ENCODE measurements at regions not wholly inside any gene's neighbourhood (a gene's known extent, or its start where the extent isn't known, plus 50 kb on each side); places are given as distances from the start of the nearest gene placed in this dataset.

DNA sequence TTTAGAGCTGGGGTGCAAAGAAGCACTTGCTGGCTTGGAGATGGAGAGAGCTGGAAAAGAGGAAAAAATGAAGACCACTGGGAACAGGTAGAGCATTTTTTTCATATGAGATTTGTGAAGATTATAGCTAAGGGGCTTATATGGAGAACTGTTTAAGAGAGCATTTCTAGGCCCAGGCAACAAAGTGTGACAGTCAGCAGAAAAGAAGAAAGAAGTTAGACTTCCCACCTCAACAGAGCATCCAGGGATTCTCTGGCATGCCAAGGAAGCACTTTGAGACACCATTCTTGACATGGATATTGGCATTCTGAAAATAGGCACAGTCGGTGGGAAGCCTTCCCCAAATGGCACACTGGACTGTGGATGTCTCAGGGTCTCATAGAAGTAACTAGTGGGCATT is 195.5 kb downstream of the KLHL28 start:
- intact Hi-C loops (cut with DNase I): no loop called here
- H3K27me3 ChIP-seq: no peaks in the 10 kb centered on the region
- no peak overlapping the region for H3K4me3 ChIP-seq
- no peak for DNase-seq (ENCODE audit: low spot score in 2 of 2)
- no peaks in the 10 kb centered on the region for H3K4me1 ChIP-seq
- H3K27ac ChIP-seq: no peak overlapping the region
- TF ChIP-seq, protein P1, sequence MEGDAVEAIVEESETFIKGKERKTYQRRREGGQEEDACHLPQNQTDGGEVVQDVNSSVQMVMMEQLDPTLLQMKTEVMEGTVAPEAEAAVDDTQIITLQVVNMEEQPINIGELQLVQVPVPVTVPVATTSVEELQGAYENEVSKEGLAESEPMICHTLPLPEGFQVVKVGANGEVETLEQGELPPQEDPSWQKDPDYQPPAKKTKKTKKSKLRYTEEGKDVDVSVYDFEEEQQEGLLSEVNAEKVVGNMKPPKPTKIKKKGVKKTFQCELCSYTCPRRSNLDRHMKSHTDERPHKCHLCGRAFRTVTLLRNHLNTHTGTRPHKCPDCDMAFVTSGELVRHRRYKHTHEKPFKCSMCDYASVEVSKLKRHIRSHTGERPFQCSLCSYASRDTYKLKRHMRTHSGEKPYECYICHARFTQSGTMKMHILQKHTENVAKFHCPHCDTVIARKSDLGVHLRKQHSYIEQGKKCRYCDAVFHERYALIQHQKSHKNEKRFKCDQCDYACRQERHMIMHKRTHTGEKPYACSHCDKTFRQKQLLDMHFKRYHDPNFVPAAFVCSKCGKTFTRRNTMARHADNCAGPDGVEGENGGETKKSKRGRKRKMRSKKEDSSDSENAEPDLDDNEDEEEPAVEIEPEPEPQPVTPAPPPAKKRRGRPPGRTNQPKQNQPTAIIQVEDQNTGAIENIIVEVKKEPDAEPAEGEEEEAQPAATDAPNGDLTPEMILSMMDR (IDR thresholded peaks at IDR 0.05): no peak
- H3K36me3 ChIP-seq: no peaks in the 10 kb centered on the region
- H3K9me3 ChIP-seq: no peaks in the 10 kb centered on the region

DNA sequence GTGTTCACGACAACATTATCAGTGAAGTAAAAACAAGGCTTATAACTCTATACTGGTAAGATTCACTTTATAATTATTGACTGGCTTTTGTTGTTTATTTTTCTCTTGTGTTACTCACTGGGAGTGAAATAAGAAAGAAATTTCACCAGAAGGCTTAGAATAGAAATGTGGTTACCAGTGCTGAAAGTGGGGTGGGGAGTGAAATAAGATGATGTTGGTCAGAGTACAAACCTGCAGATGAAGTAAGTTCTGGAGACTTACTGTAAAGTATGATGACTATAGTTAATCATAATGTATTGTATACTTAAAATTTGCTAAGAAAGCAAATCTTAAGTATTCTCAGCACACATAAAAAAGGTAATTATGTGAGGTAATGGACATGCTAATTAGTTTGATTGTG is 198.4 kb downstream of the KLHL28 start:
- Histone ChIP-seq H3K27me3 (no peaks in the 10 kb centered on the region), H3K4me1 (no peaks in the 10 kb centered on the region), H3K27ac (no peak overlapping the region), H3K36me3 (no peaks in the 10 kb centered on the region), H3K4me3 (no peak overlapping the region), H3K9me3 (no peaks in the 10 kb centered on the region)
- intact Hi-C loops (cut with DNase I): no loop called here
- TF ChIP-seq, protein P1 (IDR thresholded peaks at IDR 0.05): no peak
- no peak for DNase-seq (ENCODE audit: low spot score in 2 of 2)

DNA sequence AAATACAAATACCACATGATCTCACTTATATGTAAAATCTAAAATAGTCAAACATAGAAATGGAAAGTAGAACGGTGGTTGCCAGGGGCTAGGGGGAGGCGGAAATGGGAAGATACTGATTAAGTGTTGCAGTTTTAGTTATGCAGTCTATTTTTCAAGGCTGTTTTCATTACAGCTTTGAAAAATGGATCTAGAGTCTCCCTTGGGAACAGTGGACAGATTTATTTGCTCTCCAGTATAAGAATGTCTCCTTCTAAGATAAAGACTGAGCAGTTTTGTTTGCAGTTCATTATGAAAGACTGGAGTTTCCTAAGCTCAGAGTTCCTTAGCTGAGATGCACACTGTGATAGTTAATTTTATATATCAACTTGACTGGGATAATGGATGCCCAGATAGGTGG is 202.5 kb downstream of the KLHL28 start:
- intact Hi-C loops (cut with DNase I): no loop called here
- H3K4me1 ChIP-seq: no peaks in the 10 kb centered on the region
- no peaks in the 10 kb centered on the region for H3K36me3 ChIP-seq
- no peak overlapping the region for H3K4me3 ChIP-seq
- no peak overlapping the region for H3K27ac ChIP-seq
- no peak for DNase-seq (ENCODE audit: low spot score in 2 of 2)
- TF ChIP-seq, protein P1 (IDR thresholded peaks at IDR 0.05): no peak
- no peaks in the 10 kb centered on the region for H3K9me3 ChIP-seq
- no peaks in the 10 kb centered on the region for H3K27me3 ChIP-seq

DNA sequence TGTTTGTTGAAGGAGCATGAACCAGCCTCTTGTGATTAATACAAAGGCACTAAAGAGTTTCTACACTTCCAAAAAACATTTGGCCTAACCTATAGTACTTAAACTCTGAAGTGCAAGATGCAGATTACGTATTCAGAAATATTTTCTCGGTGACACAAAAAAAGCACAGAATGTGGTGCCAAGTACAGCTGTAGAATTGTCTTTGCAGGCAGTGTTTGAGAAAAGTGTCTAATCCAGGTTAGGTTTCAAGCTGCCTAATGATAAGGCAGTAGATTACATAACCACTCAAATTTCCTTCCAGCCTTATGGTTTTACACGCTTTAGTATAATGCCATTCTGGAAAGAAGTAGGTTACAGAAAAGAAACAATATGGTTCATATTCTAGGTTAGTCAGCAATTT is 205.2 kb downstream of the KLHL28 start:
- H3K4me3 ChIP-seq: no peak overlapping the region
- H3K36me3 ChIP-seq: no peaks in the 10 kb centered on the region
- intact Hi-C loops (cut with DNase I): no loop called here
- no peak overlapping the region for H3K27ac ChIP-seq
- no peaks in the 10 kb centered on the region for H3K9me3 ChIP-seq
- H3K27me3 ChIP-seq: no peaks in the 10 kb centered on the region
- TF ChIP-seq, protein P1 (IDR thresholded peaks at IDR 0.05): no peak
- no peaks in the 10 kb centered on the region for H3K4me1 ChIP-seq
- DNase-seq (ENCODE audit: low spot score in 2 of 2): no peak

DNA sequence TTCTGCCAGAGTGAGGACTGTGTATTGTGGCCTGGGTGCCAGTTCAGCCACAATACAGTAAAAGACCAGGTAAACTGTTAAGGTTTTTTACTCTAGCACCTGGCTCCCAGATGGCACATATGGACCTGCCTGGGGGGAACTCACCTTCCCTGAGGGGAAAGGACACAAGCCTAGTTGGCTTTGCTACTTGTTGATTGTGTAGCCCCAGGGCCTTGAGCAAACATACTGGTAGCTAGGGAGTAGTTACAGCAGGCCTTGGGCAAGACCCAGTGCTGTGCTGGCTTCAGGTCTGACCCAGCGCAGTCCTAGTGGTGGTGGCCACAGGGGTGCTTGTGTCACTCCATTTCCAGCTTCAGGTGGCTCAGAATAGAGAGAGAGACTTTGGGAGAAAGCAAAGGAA is 216.4 kb downstream of the KLHL28 start:
- TF ChIP-seq, protein P1 (IDR thresholded peaks at IDR 0.05): no peak
- no peak for DNase-seq (ENCODE audit: low spot score in 2 of 2)
- H3K4me1 ChIP-seq: no peaks in the 10 kb centered on the region

DNA sequence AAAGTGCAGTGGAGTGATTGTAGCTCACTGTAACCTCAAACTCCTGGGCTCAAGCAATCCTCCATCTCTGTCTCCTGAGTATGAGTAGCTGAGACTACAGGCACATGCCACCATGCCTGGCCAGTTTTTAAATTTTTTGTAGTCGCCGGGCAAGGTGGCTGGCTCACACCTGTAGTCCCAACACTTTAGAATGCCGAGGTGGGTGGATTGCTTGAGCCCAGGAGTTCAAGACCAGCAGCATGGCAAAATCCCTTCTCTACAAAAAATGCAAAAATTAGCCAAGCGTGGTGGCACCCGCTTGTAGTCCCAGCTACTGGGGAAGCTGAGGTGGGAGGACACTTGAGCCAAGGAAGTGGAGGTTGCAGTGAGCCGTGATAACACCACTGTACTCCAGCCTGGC is 219.5 kb downstream of the KLHL28 start:
- no peaks in the 10 kb centered on the region for H3K36me3 ChIP-seq
- DNase-seq (ENCODE audit: low spot score in 2 of 2): no peak
- H3K27me3 ChIP-seq: no peaks in the 10 kb centered on the region
- no peak overlapping the region for H3K27ac ChIP-seq
- TF ChIP-seq, protein P1 (IDR thresholded peaks at IDR 0.05): no peak
- intact Hi-C loops (cut with DNase I): no loop called here
- no peaks in the 10 kb centered on the region for H3K4me1 ChIP-seq
- no peaks in the 10 kb centered on the region for H3K9me3 ChIP-seq
- no peak overlapping the region for H3K4me3 ChIP-seq

More for the DNA sequence above, 216.4 kb downstream of the KLHL28 start:
- intact Hi-C loops (cut with DNase I): no loop called here
- H3K9me3 ChIP-seq: no peaks in the 10 kb centered on the region
- H3K27me3 ChIP-seq: no peaks in the 10 kb centered on the region
- no peaks in the 10 kb centered on the region for H3K36me3 ChIP-seq
- H3K4me3 ChIP-seq: no peak overlapping the region
- H3K27ac ChIP-seq: no peak overlapping the region
